ENCODE measurements at regions not wholly inside any gene's neighbourhood (a gene's known extent, or its start where the extent isn't known, plus 50 kb on each side); places are given as distances from the start of the nearest gene placed in this dataset.

DNA sequence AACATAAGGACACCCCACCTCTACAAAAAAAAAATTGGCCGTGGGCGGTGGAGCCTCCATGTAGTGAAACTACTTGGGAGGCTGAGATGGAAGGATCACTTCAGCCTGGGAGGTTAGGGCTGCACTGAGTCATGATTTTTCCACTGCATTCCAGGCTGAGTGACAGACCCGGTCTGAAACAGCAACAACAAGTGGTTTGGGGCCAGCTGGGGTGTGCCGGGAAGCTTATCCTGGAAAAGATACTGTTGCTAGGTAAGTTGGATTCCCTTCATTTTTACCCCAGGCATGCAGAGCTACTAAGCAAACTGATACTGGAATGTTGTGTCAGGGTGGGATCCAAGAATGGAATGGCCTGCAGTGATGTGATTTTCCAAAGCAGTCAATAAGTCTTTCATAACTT, 57.0 kb downstream of the XAGE2 start:
- peak; percentile 12 for DNase-seq (ENCODE audit: low spot score)

DNA sequence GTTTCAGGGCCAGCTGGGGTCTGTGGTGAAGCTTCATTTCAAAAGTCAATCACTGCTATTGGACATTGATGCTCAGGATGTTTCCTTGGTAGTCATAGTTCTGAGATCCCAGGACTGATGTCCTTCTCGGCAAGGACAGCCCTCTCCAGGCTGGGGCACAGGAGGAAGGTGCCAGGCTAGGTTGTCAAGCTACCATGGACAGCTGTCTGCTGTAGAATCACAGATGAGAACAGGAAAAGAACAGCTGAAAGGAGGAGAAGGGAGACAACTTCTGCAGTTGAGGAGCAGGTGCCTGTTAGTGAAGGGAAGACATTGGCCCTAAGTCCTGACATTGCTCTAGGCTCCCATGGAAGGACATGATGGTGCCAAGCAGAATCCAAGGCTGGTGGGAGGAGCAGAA, 58.0 kb downstream of the XAGE2 start:
- DNase-seq (ENCODE audit: low spot score), result no peak

DNA sequence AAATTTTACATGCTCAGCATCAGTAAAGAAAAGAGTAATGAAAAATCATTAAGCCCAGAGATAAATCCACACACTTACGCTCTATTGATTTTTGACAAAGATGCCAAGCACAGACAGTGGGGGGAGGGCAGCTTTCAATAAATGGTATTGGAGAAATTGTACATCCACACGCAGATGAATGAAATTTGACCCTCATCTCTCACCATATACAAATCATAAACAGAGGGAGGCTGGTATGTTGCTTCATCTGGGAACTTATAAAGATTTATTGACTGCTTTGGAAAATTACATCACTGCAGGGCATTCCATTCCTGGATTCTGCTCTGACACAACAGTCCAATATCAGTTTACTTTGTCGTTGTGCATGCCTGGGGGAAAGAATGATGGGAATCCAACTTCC, 58.4 kb upstream of the XAGE1A start:
- DNase-seq (ENCODE audit: low spot score), result no peak
